Pons (tissue), 1 donor: ENCODE measurements at regions not wholly inside any gene's neighbourhood (a gene's known extent, or its start where the extent isn't known, plus 50 kb on each side); places are given as distances from the start of the nearest gene placed in this dataset.
A peak's percentile ranks its signal among the peaks of the same experiment; 100 is the strongest.
"Not testable (repeated sequence)": the region's sequence is repeated elsewhere in the genome, so short reads cannot be mapped to it uniquely, and the experiment has no call there.

Experiments
- DNase-seq: peaks from one replicate; pipeline ENCODE4 v3.0.0-alpha.2; 2016; ENCODE audit warnings: low spot score

DNA sequence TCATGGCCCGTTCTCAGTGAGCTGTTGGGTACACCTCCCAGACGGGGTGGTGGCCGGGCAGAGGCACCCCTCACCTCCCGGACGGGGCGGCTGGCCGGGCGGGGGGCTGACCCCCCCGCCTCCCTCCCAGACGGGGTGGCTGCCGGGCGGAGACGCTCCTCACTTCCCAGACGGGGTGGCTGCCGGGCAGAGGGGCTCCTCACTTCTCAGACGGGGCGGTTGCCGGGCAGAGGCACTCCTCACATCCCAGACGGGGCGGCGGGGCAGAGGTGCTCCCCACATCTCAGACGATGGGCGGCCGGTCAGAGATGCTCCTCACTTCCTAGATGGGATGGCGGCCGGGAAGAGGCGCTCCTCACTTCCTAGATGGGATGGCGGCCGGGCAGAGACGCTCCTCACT, 129.7 kb upstream of the DAAM1 start:
- DNase-seq, result not testable (repeated sequence)

GRCh38 chr14:59060841-59061240, 127.6 kb upstream of the DAAM1 start:
- DNase-seq, result peak; percentile 12

DNA sequence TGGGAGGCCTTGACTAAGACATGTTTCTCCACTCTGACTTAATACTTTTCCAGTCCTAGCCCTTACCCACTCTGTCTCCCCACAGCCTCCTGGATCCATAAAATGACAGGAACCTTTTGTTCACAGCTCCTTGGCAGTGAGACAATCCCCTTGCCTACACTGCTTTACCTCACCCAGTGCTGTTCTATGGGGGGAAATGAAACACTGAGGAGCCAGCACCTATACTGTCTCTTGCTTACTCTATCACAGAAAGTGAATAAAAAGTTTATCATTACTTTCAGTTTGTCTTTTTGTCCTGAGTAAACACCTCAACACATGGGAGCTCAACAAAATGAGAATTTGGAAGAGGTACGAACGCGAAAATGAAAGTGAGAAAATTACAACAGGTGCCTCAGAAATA, 127.2 kb upstream of the DAAM1 start:
- peak; percentile 2 for DNase-seq

DNA sequence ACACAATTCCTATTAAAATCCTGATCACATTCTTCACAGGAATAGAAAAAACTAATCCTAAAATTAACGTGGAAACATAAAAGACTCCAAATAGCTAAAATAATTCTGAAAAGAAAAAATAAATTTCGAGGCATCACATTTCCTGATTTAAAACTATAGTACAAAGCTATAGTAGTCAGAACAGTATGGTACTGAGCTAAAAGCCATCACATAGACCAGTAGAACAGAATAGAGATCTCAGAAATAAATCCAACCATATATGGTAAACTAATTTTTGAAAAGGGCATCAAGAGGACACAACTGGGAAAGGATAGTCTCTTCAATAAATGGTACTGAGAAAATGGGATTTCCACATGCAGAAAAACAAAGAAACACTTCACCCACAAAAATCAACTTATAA, 125.2 kb upstream of the DAAM1 start:
- DNase-seq, result no peak

DNA sequence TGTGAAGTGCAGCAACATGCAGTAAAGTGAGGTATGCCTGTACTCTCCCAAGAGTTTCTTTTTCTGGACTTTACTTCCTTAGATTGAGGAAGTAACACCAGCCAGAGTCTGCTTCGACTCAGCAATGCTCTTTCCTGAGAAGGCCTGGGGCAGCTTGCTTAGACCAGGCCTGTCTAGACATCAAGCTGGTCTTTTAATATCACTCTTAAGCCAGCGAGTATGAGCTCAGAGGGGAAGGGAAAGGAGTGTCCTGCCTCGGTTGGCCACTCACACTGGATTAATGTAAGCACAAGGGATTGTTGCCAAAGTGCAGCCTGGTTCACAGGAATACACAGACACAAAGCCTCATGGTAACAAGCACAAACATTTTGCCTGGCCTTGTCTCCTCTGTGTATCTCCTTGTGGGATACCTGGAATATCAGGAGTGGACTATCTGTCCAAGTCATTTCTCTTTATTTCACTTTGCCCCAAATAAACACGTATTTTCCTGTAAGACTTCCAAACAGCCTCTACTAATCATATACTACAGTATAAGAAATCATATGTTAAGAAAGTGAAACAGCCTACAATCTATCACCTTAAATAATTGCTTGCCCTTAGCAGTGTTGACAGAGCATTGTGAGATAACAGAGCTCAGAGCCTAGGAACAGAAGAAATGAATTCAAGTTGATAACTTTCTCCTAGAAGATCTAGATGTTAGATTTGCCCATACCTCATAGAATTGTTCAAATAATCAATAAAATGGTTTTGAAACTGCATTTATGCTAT, 121.2 kb upstream of the DAAM1 start:
- DNase-seq, result peak; percentile 52

- DNase-seq, result no peak
These were observed 119.2 kb upstream of the DAAM1 start for GRCh38 chr14:59069163-59069854.

GRCh38 chr14:59075506-59075905, 113.0 kb upstream of the DAAM1 start:
- DNase-seq, result no peak

DNA sequence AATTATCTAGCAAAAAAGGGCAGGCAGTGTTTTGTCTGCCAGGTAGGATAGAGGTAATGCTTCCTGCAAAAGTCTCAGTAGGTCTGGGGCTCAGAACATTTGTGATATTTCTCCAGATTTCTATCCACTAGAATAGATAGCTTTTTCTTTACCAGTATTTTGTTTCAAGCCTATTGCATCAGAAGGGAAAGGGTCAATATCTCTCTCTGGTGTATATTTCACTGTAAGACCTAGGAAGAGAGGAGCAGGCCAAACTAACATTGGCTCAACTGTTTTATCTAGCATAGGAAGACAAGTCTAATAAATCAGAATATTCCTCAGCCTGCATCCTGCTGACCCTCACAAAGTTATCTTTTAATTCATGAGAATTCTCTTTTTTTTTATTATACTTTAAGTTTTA, 106.7 kb upstream of the DAAM1 start:
- no peak for DNase-seq

DNA sequence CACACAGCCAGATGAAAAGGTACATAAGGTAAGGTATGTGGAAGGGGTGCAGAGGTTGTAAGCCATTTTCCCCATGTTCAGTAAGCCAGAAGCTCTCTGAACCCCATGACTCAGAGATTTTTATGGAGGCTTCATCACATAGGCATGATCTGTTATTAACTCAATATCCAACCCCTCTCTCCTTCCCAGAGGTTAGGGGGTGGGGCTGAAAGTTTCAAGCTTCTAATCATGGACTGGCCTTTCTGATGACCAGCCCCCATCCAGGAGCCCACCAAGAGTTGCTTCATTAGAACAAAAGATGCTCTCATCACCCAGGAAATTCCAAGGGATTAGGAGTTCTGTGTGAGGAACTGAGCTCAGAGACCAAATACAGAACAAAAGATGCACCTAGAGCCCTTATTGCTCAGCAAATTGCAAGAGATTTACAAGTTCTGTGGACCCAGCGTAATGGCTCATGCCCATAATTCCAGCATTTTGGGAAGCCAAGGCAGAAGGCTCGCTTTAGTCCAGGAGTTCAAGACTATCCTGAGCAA, 103.2 kb upstream of the DAAM1 start:
- DNase-seq, result no peak

DNA sequence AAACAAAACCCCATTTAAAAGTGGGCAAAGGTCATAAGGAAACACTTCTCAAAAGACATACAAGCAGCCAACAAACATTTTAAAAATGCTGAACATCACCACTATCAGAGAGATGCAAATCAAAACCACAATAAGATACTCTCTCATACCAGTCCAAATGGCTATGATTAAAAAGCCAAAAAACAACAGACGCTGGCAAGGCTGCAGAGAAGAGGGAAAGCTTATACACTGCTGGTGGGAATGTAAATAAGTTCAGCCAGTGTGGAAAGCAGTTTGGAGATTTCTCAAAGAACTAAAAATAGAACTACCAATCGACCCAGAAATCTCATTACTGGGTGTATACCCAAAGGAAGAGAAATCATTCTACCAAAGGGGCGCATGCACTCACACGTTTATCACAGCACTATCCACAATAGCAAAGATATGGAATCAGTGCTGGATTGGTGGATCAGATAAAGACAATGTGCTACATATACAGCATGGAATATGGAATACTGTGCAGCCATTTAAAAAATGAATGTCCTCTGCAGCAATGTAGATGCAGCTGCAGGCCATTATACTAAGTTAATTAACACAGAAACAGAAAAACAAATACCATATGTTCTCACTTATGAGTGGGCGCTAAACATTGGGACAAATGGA, 102.1 kb upstream of the DAAM1 start:
- no peak for DNase-seq

GRCh38 chr14:59087240-59087639, 101.2 kb upstream of the DAAM1 start:
- no peak for DNase-seq

DNA sequence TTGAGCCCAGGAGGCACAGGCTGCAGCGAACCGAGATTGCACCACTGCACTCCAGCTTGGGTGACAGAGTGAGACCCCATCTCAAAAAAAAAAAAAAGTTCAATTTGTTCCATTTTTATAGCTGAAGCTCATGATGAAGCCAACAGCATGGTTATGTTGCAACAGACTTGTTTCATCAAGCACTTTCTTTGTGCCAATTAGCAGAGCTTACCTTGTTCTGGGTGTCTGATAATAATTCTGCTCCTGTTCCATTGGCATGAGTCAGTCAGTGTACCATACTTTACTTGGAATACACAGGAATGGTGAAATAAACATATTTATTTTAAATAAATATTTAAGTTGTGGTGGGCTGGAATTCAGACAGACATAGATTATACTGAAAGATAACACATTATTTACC, 100.8 kb upstream of the DAAM1 start:
- no peak for DNase-seq

DNA sequence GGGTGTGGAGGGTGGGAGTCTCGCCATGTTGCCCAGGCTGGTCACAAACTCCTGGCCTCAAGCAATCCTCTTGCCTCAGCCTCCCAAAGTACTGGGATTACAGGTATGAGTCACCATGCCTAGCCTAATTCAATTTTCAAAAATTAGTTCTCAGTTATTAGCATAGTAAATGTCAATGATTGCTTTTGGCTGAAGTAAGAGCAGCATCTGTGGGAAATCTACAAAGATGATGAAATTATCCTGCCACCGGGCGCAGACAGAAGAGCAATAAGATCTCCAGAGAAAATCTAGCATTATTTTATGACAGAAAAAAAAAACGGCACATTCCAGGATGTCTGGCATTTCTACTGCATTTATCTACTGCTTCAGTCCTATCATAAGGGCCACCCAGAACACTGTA, 97.9 kb upstream of the DAAM1 start:
- no peak for DNase-seq

DNA sequence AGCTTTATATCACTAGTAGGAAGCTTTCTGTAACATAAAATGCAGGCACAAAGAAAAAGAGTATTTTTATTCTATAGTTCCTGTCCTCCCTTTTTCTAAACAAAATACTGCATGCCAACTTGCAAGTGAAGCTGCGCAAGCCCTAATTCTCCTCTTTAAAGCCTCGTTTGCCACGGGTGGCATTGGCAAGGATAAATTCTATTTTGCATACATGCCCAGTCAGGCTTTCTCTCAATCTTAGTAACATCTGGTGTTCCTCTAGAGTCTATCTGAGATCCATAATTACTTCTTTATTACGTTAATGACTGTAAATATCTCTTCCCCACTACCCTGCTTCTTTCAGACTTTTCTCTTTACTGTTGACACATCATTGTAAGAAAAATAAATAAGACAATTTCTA, 97.1 kb upstream of the DAAM1 start:
- DNase-seq, result no peak

DNA sequence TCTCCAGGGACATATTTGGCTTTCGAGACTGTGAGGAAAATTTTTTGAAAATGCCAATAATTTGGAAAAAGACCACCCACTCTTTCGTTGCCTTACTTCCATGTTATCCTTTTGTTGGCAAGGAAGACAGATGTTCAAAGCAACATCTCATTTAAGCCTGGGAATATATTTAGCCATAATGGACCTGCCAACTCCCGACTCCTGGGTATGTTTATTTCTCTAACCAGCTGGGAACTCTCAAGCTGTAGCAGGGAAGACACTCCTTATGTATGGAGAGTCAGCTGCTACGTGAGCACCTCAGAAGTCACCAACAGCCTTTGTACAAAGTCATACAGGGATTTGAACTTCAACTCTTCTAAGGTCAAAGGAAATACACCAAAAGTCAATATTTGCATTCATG, 96.5 kb upstream of the DAAM1 start:
- no peak for DNase-seq

DNA sequence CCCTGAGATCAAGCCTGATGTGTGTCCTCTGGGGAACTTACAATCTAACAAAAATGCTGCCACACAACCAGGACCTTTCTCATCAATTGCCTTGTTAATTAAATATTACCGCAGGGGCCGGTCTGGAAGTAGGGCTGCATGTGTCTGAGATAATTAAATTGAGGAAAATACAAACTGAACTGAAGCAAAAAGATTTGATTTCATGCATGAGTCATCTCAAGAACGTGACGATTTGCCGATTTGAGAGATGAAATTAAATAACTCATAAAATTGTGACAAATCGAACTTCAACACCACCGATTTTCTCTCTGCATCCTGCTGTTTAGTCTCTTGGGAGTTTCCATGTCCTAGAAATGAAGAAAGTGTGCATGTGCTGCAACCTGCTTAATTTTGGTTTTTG, 94.6 kb upstream of the DAAM1 start:
- no peak for DNase-seq

DNA sequence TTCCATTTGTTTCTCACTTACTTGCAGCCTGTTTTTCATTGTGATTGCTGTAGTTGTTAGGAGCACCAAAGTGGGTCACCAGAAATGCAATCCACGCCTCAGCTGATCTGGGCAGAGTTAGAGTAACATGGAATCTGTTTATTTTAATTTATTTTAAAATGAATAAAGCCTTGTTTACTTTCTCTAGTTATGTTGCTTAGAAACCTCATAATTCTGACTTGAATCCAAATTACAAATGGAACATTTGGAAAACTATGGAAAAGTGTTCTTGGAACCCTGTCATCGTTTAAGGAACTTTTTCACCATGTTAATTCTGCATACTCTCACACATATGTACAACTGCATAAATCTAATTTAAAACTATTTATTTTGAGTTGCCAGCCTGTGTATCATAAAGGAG, 92.2 kb upstream of the DAAM1 start:
- DNase-seq, result no peak

DNA sequence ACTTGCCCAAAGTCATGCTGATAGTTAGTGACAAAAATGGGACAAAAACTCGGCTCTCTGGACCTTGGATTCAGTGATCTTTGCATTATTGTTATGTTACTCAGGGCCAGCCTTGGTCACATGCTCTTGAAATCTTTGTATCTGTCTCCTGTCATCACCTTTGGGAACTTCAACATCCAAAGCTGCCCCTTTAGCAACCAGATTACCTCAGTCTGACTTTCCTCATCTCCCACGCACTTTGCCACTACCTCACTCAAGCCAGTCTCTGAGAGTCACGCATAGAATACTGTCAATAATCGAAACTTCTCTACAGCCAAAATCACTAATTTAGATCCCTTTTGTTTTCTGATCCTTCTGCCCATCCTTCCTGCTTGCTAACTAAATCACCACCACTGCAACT, 90.8 kb upstream of the DAAM1 start:
- no peak for DNase-seq

- DNase-seq, result no peak
These were observed 90.1 kb upstream of the DAAM1 start for GRCh38 chr14:59098377-59098776.

DNA sequence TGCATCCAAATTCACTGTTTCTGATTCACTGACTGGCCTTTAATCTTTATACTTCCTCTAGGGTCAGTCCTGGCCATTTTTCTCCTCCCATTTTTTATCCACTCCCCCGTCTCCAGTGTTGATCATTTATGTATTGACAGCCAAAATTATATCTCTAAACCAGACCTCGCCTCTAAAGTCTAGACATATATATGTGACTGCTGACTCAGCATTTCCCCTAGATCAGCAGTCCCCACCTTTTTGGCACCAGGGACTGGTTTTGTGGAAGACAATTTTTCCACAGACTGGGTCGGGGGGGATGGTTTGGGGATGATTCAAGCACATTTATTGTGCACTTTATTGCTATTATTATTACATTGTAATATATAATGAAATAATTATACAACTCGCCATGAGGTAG, 88.3 kb upstream of the DAAM1 start:
- DNase-seq, result no peak

- DNase-seq, result no peak
These were observed 87.0 kb upstream of the DAAM1 start for GRCh38 chr14:59101476-59101875.

DNA sequence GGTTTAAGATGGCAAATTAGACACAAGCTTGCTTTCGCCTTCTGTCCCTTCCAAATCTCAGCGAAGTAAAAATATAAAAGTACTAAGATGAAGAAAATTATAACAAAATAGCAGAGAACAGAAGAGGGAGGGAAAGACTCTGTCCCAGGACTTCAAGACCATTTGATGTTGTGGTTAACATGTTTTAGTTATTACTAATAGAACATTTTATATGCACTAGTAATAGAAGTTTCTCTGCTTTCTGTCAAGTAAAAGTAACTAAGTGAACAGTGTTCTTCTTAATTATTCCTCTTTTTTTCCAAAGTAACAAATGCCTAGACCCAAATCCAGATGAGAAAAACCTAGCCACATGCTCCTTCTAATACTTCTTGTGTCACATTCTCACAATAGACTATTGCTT, 85.1 kb upstream of the DAAM1 start:
- no peak for DNase-seq

DNA sequence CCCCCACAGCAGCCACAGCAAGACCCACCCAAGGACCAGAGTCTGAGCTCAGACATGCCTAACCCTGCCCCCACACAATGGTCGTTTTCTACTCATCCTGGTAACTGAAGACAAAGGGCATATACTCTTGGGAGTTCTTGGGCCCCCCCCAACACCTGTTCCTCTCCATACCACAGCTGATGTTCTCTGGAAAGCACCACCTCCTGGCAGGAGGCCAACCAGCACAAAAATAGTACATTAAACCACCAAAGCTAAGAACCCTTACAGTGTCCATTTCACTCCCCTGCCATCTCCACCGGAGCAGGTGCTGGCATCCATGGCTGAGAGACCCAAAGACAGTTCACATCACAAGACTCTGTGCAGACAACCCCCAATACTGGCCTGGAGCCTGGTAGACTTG, 80.6 kb upstream of the DAAM1 start:
- DNase-seq, result no peak
